ENCODE measurements at regions not wholly inside any gene's neighbourhood (a gene's known extent, or its start where the extent isn't known, plus 50 kb on each side); places are given as distances from the start of the nearest gene placed in this dataset.
"Not testable (repeated sequence)": the region's sequence is repeated elsewhere in the genome, so short reads cannot be mapped to it uniquely, and the experiment has no call there.

DNA sequence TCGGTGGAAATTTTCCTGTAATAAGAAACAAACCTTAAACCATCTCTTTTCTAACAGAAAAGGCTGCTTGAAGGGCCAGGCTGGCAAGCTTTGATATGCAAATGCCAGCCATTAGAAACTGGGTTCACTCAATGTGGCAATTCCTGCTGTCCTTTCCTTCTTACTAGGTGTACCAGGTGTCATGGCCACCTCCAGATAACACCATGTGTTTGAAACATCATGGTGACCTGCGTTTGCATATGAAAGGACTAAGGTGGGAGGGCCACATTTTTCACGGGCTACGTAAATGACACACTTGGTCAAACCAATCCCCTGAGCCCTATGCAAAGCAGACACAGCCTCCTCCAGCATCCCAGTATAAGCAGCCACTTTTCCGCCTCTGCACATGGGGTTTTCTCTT lies 789.1 kb upstream of the SLITRK5 start:
- Histone ChIP-seq H3K27me3 (ENCODE audit: low read depth) (no peaks in the 10 kb centered on the region), H3K9me3 (no peaks in the 10 kb centered on the region), H3K4me1 (no peaks in the 10 kb centered on the region), H3K36me3 (replicated peaks) (no peaks in the 10 kb centered on the region), H3K4me3 (no peak overlapping the region)
- in situ Hi-C loops (cut with MboI; ENCODE audit: low sequenced_read_pairs): no loop called here
- no peak for DNase-seq (ENCODE audit: low spot score in 2 of 2)

DNA sequence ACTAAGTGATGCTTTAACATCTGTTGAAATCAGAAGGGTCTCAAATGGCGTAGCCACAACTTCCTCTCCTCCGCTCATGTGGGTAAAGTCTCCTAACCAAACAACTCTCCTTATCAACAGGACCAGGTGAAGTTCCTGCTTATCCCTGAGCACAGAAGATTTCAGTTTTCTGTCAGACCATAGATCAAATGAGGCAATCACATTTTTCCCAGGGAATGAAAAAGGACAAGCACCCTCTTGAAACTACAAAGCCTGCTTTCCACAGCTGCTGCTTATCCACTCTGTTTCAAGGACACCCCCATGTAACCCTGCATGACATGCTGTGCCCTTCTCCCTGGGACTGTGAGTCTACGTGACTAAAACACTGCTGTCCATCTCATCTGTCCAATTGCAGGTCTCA lies 788.3 kb upstream of the SLITRK5 start:
- H3K4me1 ChIP-seq: no peaks in the 10 kb centered on the region
- H3K9me3 ChIP-seq: no peaks in the 10 kb centered on the region
- no peak for DNase-seq (ENCODE audit: low spot score in 2 of 2)
- no peak overlapping the region for H3K4me3 ChIP-seq
- H3K36me3 ChIP-seq (replicated peaks): no peaks in the 10 kb centered on the region
- no peaks in the 10 kb centered on the region for H3K27me3 ChIP-seq (ENCODE audit: low read depth)
- in situ Hi-C loops (cut with MboI; ENCODE audit: low sequenced_read_pairs): no loop called here

DNA sequence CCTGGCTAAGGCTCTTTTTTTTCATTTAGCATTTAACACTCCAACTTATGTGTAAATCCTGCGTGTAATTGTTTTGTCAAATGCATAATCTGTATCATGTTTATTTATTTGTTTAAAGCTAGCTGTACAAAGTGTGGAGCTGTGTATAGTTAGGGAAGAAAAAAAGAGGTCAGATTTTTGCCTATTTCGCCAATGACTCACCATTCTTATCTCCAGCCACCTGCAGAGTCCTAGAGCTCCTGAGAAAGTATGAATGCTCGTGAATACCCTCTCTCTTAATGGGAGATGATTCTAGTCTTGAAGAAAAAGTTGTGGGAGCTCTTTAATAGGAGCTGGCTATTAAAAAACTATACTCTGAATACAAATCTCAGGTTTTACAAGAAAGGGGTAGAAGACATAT lies 778.8 kb upstream of the SLITRK5 start:
- no peak for DNase-seq (ENCODE audit: low spot score in 2 of 2)
- Histone ChIP-seq H3K9me3 (no peaks in the 10 kb centered on the region), H3K4me1 (no peaks in the 10 kb centered on the region), H3K27me3 (ENCODE audit: low read depth) (no peaks in the 10 kb centered on the region), H3K36me3 (replicated peaks) (no peaks in the 10 kb centered on the region), H3K4me3 (no peak overlapping the region)
- in situ Hi-C loops (cut with MboI; ENCODE audit: low sequenced_read_pairs): no loop called here

DNA sequence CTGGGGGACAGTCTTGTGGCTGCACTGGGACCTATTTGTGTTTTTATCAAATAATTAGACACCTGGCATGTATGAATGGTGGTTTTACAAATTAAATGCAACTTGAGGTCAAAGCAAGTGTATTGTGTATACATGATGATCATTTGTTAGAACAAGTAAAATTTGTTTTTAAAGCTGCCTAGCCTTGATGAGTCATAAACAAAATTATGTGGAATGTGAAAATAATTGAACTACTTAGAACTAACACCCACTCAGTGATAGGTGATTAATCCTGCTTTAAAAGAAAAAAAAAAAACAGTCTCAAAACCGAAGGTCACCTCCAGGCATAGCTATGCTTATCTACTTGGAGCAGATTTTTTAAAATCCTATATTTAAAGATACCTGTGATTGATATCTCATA lies 770.3 kb upstream of the SLITRK5 start:
- Histone ChIP-seq H3K9me3 (no peaks in the 10 kb centered on the region), H3K4me1 (no peaks in the 10 kb centered on the region), H3K36me3 (replicated peaks) (no peaks in the 10 kb centered on the region), H3K27me3 (ENCODE audit: low read depth) (no peaks in the 10 kb centered on the region), H3K4me3 (no peak overlapping the region)
- in situ Hi-C loops (cut with MboI; ENCODE audit: low sequenced_read_pairs): no loop called here
- DNase-seq (ENCODE audit: low spot score in 2 of 2): no peak

DNA sequence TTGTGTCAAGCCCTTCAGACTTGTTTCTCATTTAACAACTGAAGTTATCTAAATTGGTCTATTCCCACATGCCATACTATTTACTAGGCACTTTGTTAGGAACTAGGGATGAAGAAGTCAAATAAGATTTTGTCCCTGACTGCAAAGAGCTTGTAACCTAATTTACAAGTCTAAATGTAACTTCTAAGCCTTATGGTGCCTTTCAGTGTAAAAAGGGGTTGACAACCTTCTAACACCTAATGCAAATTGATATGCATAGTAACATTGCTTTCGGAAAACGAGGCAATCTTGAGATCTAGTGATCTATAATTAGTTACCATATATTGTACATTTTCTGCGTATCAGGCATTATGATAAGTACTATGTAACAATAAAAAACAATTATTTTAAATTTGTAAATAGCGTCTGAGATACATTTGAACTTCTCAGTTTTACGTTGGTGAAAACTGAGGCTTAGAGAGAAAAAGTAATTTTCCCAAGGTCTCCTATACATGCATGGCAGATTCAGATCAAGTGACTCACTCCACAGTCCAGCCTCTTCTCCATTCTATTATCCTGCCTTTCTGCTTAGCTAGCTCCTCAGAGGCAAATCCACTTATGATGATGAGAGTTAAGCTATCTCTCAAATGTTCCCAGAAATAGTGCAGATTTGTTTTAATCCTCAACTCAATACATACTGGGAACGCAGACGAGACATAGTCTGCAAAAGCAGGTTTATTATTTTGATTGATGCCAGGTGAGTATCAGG lies 764.9 kb upstream of the SLITRK5 start:
- no peak for DNase-seq (ENCODE audit: low spot score in 2 of 2)

DNA sequence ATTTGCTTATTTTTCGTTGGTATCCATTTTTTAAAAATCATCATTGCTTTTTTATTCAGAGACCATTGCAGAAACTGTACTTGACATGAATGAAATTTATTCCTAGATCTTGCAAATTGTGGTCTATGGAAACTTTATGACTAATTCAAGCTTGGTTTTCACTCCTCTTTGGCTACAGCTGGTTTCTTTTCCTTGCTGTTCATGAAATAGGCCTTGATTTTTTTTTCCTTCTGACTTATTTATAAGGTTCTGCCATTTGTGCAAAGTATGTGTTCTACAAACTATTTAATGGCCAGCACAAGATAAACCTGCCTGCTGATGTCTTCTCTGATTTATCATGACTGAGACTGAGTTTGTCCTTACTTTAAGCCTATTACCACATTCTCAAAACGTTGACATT lies 764.0 kb upstream of the SLITRK5 start:
- H3K27me3 ChIP-seq (ENCODE audit: low read depth): no peaks in the 10 kb centered on the region
- in situ Hi-C loops (cut with MboI; ENCODE audit: low sequenced_read_pairs): no loop called here
- no peaks in the 10 kb centered on the region for H3K36me3 ChIP-seq (replicated peaks)
- no peak overlapping the region for H3K4me3 ChIP-seq
- no peaks in the 10 kb centered on the region for H3K4me1 ChIP-seq
- no peaks in the 10 kb centered on the region for H3K9me3 ChIP-seq
- DNase-seq (ENCODE audit: low spot score in 2 of 2): no peak

More for the DNA sequence above, 764.9 kb upstream of the SLITRK5 start:
- H3K36me3 ChIP-seq (replicated peaks): no peaks in the 10 kb centered on the region
- H3K27me3 ChIP-seq (ENCODE audit: low read depth): no peaks in the 10 kb centered on the region
- no peak overlapping the region for H3K4me3 ChIP-seq
- in situ Hi-C loops (cut with MboI; ENCODE audit: low sequenced_read_pairs): no loop called here
- no peaks in the 10 kb centered on the region for H3K9me3 ChIP-seq
- H3K4me1 ChIP-seq: no peaks in the 10 kb centered on the region

DNA sequence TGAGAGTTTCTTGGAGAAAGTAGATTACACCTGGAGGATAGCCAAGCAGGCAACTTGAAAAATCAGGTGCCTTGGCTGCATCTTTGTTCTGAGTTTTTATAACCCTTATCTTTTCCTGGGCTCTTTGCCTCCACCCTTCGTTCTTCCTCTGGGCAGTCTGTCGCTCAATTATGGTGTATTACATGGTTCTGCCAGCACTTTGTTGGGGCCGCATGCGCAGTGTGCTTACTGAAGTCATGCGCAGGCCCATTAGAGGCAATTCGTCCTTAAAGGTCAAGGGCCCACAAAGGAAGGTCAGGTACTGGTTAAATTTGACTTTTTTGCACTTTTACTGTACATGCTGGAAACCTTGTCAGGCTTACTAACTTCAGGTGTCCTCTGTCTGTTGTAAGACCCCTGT lies 761.9 kb upstream of the SLITRK5 start:
- DNase-seq (ENCODE audit: low spot score in 2 of 2): no peak
- in situ Hi-C loops (cut with MboI; ENCODE audit: low sequenced_read_pairs): no loop called here
- H3K4me3 ChIP-seq: no peak overlapping the region
- H3K4me1 ChIP-seq: no peaks in the 10 kb centered on the region
- no peaks in the 10 kb centered on the region for H3K9me3 ChIP-seq
- H3K36me3 ChIP-seq (replicated peaks): no peaks in the 10 kb centered on the region
- no peaks in the 10 kb centered on the region for H3K27me3 ChIP-seq (ENCODE audit: low read depth)

DNA sequence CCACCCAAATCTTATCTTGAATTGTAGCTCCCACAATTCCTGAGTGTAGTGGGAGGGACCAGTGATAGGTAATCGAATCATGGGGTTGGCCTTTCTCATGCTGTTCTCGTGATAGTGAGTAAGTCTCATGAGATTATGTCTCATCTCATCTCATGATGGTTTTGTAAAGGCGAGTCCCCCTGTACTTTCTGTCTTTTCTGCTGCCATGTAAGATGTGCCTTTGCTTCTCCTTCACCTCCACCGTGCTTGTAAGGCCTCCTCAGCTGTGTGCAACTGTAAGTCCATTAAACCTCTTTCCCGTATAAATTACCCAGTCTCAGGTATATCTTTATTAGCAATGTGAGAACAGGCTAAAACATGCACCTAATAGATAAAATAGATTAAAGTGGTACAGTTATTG lies 756.4 kb upstream of the SLITRK5 start:
- Histone ChIP-seq H3K4me3 (no peak overlapping the region), H3K36me3 (replicated peaks) (no peaks in the 10 kb centered on the region), H3K27me3 (ENCODE audit: low read depth) (no peaks in the 10 kb centered on the region), H3K4me1 (no peaks in the 10 kb centered on the region), H3K9me3 (no peaks in the 10 kb centered on the region)
- no peak for DNase-seq (ENCODE audit: low spot score in 2 of 2)
- in situ Hi-C loops (cut with MboI; ENCODE audit: low sequenced_read_pairs): no loop called here

DNA sequence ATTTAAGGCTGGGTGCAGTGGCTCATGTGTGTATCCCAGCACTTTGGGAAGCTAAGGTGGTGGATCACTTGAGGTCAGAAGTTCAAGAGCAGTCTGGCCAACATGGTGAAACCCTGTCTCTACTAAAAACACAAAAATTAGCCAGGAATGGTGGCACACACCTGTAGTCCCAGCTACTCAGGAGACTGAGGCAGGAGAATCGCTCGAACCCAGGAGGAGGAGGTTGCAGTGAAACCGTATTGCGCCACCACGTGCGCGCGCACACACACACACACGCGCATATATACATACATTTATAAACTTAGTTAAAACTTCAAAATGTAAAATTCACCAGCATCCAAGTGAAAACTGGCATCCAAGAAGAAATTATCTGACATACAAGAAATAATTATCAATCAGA lies 753.7 kb upstream of the SLITRK5 start:
- H3K9me3 ChIP-seq; H3K27me3 ChIP-seq (ENCODE audit: low read depth); H3K36me3 ChIP-seq (replicated peaks); in situ Hi-C loops (cut with MboI; ENCODE audit: low sequenced_read_pairs); H3K4me1 ChIP-seq; H3K4me3 ChIP-seq; DNase-seq (ENCODE audit: low spot score in 2 of 2): not testable (repeated sequence)

DNA sequence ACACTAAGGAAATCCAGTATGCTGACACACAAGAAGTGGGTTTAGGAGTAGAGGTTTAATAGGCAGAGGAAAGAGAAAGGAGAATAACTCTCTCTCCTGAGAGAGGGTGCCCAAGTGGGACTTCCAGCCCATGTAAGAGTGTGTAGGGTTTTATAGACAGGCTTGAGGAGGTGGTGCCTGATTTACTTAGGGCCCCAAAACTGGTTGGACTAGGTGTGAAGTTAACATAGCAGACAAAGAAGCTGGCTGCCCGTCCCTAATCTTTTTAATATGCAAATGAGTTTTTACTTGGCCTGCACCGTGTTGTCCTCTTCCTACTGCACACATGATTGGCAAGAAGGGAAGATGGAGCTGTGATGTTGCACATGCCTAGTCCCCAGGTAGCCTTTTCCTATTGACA lies 752.5 kb upstream of the SLITRK5 start:
- in situ Hi-C loops (cut with MboI; ENCODE audit: low sequenced_read_pairs): no loop called here
- no peak overlapping the region for H3K4me3 ChIP-seq
- no peaks in the 10 kb centered on the region for H3K9me3 ChIP-seq
- no peak for DNase-seq (ENCODE audit: low spot score in 2 of 2)
- no peaks in the 10 kb centered on the region for H3K4me1 ChIP-seq
- H3K27me3 ChIP-seq (ENCODE audit: low read depth): no peaks in the 10 kb centered on the region
- no peaks in the 10 kb centered on the region for H3K36me3 ChIP-seq (replicated peaks)

DNA sequence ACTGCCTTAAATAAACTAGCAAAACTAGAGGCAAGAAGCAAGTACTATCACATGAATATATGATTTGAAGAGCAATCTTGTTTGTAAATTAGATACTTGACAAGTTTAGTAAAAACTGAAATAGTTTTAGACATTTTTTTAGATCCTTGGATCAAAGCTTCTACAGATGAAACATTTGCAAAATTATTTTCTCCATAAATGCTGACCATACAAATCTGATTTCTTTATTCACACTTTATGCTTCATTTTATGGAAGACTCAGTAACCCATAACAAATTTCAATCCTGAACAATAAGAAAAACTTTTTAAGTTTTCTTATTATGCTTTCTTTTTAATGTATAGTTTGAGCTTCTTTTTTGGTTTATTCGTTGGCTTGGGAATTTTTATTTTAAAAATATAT lies 750.2 kb upstream of the SLITRK5 start:
- in situ Hi-C loops (cut with MboI; ENCODE audit: low sequenced_read_pairs): no loop called here
- no peak for DNase-seq (ENCODE audit: low spot score in 2 of 2)
- H3K36me3 ChIP-seq (replicated peaks): no peaks in the 10 kb centered on the region

DNA sequence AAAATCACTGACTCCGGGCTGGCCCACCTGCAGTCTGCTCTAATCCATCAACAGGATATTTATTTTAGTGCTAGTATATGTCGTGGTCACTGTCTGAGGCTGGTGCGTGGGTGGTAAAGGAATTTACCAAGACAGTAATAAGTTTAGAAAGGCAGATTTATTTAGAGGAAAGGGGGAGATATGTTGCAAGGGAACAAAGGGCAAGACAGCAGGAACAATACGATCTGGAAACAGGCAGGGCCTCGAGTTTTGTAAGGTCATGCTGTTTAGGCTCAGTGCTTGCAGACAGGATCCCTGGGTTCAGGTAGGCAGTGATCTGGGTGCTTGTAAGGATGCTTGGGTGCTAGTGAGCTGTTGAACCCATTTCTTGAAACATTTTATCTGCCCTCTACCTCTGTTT lies 748.2 kb upstream of the SLITRK5 start:
- DNase-seq (ENCODE audit: low spot score in 2 of 2): no peak
- no peaks in the 10 kb centered on the region for H3K36me3 ChIP-seq (replicated peaks)
- in situ Hi-C loops (cut with MboI; ENCODE audit: low sequenced_read_pairs): no loop called here
- H3K4me1 ChIP-seq: no peaks in the 10 kb centered on the region
- H3K9me3 ChIP-seq: no peaks in the 10 kb centered on the region
- H3K4me3 ChIP-seq: no peak overlapping the region
- H3K27me3 ChIP-seq (ENCODE audit: low read depth): no peaks in the 10 kb centered on the region

More for the DNA sequence above, 750.2 kb upstream of the SLITRK5 start:
- Histone ChIP-seq H3K4me3 (no peak overlapping the region), H3K27me3 (ENCODE audit: low read depth) (no peaks in the 10 kb centered on the region), H3K9me3 (no peaks in the 10 kb centered on the region), H3K4me1 (no peaks in the 10 kb centered on the region)

DNA sequence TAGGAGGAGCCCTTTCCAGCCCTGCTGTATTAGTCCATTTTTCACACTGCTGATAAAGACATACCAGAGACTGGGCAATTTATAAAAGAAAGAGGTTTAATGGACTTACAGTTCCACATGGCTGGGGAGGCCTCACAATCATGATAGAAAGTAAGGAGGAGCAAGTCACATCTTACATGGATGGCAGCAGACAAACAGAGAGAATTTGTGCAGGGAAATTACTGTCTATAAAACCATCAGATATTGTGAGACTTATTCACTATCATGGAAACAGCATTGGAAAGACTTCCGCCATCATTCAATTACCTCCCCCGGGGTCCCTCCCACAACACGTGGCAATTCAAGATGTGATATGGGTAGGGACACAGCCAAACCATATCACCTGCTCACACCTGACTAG lies 744.3 kb upstream of the SLITRK5 start:
- DNase-seq (ENCODE audit: low spot score in 2 of 2); H3K4me3 ChIP-seq; H3K27me3 ChIP-seq (ENCODE audit: low read depth); H3K36me3 ChIP-seq (replicated peaks); H3K9me3 ChIP-seq; H3K4me1 ChIP-seq; in situ Hi-C loops (cut with MboI; ENCODE audit: low sequenced_read_pairs): not testable (repeated sequence)

DNA sequence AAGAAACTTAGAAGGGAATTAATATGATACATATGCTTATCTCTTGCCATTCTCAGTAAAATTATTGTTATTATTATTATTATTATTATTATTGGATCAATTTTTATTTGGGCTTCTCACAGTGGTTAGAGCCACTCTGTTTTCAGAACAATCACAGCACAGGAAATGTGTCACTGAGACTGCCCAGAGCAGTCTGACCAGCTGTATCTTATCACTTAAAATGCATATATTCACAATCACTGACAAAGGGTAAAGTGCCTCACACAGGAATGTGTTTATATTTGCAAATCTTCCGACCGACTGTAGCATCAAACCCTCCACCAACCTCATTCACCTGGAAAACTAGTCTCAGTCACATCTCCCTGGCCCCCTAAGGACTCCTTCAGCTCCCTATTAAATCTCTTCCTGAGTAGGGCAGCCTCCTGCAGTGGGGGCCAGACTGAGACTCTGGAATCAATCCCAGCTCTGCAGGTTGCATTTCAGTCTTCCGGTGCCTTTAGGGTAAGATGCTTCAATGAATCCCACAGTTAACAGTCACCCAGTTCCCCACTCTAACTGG lies 738.3 kb upstream of the SLITRK5 start:
- DNase-seq (ENCODE audit: low spot score in 2 of 2): no peak
- Histone ChIP-seq H3K9me3 (no peaks in the 10 kb centered on the region), H3K27me3 (ENCODE audit: low read depth) (no peaks in the 10 kb centered on the region), H3K4me1 (no peaks in the 10 kb centered on the region), H3K4me3 (no peak overlapping the region), H3K36me3 (replicated peaks) (no peaks in the 10 kb centered on the region)
- in situ Hi-C loops (cut with MboI; ENCODE audit: low sequenced_read_pairs): no loop called here

DNA sequence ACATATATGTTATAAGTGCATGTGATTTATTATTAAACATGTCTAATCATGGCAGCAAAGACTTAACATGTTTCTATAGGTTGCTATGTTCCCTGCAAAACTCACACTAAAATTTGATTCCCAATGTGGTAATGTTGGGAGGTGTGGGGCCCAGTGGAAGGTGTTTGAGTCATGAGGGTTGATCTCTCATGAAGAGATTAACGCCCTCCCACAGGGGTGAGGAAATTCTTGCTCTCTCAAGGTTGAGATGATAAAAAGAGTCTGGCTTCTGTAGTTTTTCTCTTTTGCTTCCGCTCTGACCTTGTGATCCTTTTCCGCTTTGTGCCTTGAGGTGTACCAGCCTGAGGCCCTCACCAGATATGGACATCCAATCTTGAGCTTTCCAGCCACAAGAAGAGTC lies 737.5 kb upstream of the SLITRK5 start:
- no peaks in the 10 kb centered on the region for H3K4me1 ChIP-seq
- in situ Hi-C loops (cut with MboI; ENCODE audit: low sequenced_read_pairs): no loop called here
- no peaks in the 10 kb centered on the region for H3K36me3 ChIP-seq (replicated peaks)
- no peaks in the 10 kb centered on the region for H3K27me3 ChIP-seq (ENCODE audit: low read depth)
- no peak for DNase-seq (ENCODE audit: low spot score in 2 of 2)
- H3K4me3 ChIP-seq: no peak overlapping the region
- H3K9me3 ChIP-seq: no peaks in the 10 kb centered on the region

All from HAP-1 (cell line).